ENCODE measurements at regions not wholly inside any gene's neighbourhood (a gene's known extent, or its start where the extent isn't known, plus 50 kb on each side); places are given as distances from the start of the nearest gene placed in this dataset.

GRCh38 chrX:93419642-93420041 is 253.7 kb downstream of the NAP1L3 start:
- Histone ChIP-seq H4K20me1 (replicated peaks; ENCODE audit: insufficient read depth) (no peaks in the 10 kb centered on the region), H3K9me2 (ENCODE audit: insufficient read depth) (no peaks in the 10 kb centered on the region), H3K27ac (ENCODE audit: low read depth) (no peak overlapping the region), H3F3A (replicated peaks; ENCODE audit: low read depth) (no peaks in the 10 kb centered on the region), H3K4me2 (no peak overlapping the region), H3K4me1 (ENCODE audit: insufficient read depth) (peaks cover 6% of the 10 kb centered on the region; the same call in 1 of the 2 replicates), H3K4me3 (no peak overlapping the region), H2AFZ (no peak overlapping the region), H3K79me2 (replicated peaks; ENCODE audit: insufficient read depth) (no peaks in the 10 kb centered on the region), H3K27me3 (ENCODE audit: insufficient read depth) (no peaks in the 10 kb centered on the region), H3K36me3 (ENCODE audit: insufficient read depth) (no peaks in the 10 kb centered on the region)
- Mint-ChIP-seq H3K4me3 (no peak overlapping the region), H3K27ac (no peak overlapping the region), H3K27me3 (ENCODE audit: insufficient read depth, low read depth, poor library complexity) (peaks cover 2% of the 10 kb centered on the region), H3K4me1 (peaks cover 3% of the 10 kb centered on the region; the same call in 1 of the 3 replicates), H3K36me3 (ENCODE audit: low read depth) (peaks cover 4% of the 10 kb centered on the region; the same call in 2 of the 3 replicates), H3K9me3 (no peaks in the 10 kb centered on the region; the same call in 1 of the 3 replicates)
- no peak for ATAC-seq
- DNase-seq (ENCODE audit: low spot score): no peak
- no peak for TF ChIP-seq ZNF462 (CRISPR knock-in tag; IDR thresholded peaks at IDR 0.05)
- TF ChIP-seq JUNB (IDR thresholded peaks at IDR 0.05; ENCODE audit: unreplicated experiment): no peak
- no peak for TF ChIP-seq NANOG (IDR thresholded peaks at IDR 0.05; ENCODE audit: borderline replicate concordance)
- no peak for TF ChIP-seq CREB1 (CRISPR knock-in tag; IDR thresholded peaks at IDR 0.05; ENCODE audit: low read depth)
- TF ChIP-seq STAT1 (IDR thresholded peaks at IDR 0.05; ENCODE audit: unreplicated experiment): no peak
- TF ChIP-seq ZNF331 (CRISPR knock-in tag; IDR thresholded peaks at IDR 0.05; ENCODE audit: low read depth): no peak
- TF ChIP-seq EZH2 (IDR thresholded peaks at IDR 0.05; ENCODE audit: low read depth, unreplicated experiment): no peak
- no peak for TF ChIP-seq EZH2phosphoT487 (IDR thresholded peaks at IDR 0.05; ENCODE audit: unreplicated experiment)
- no peak for TF ChIP-seq ZNF114 (CRISPR knock-in tag; IDR thresholded peaks at IDR 0.05)
- no peak for TF ChIP-seq ETS1 (IDR thresholded peaks at IDR 0.05)
- no peak for TF ChIP-seq REST (IDR thresholded peaks at IDR 0.05; ENCODE audit: unreplicated experiment)
- TF ChIP-seq POLR2AphosphoS5 (IDR thresholded peaks at IDR 0.05; ENCODE audit: low read depth): no peak
- TF ChIP-seq CTCF (conservative IDR thresholded peaks at IDR 0.05; ENCODE audit: low read depth in 2 of 2): no peak

All from GM23338 (cell line).